GM18870 (cell line): ENCODE measurements at regions not wholly inside any gene's neighbourhood (a gene's known extent, or its start where the extent isn't known, plus 50 kb on each side); places are given as distances from the start of the nearest gene placed in this dataset.
A peak's percentile ranks its signal among the peaks of the same experiment; 100 is the strongest.

Experiments used
- ATAC-seq: cut with Tn5 transposase; IDR thresholded peaks from one replicate; pipeline ENCODE4 v1.9.1; 2021; ENCODE audit warnings: moderate library complexity; ENCODE audit not compliant: unreplicated experiment

DNA sequence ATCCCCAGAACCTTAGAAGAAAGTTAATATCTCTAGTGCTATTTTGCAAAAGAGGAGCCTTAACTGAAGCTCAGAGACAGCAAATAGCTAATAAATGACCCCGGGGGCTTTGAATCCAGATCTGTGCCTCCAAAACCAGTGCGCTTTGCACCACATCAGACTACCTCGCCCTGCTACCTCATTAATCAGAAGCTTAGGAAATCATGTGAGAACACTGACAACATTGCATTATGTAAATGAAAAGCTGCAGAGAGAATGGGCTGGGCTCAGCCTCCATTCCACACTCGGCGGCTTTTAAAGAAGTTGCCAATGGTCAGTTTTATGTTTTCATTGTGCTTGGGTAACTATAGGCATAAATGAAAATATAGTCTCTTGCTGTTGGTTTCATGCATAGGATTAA is 54.0 kb upstream of the STMND1 start:
- no peak for ATAC-seq

DNA sequence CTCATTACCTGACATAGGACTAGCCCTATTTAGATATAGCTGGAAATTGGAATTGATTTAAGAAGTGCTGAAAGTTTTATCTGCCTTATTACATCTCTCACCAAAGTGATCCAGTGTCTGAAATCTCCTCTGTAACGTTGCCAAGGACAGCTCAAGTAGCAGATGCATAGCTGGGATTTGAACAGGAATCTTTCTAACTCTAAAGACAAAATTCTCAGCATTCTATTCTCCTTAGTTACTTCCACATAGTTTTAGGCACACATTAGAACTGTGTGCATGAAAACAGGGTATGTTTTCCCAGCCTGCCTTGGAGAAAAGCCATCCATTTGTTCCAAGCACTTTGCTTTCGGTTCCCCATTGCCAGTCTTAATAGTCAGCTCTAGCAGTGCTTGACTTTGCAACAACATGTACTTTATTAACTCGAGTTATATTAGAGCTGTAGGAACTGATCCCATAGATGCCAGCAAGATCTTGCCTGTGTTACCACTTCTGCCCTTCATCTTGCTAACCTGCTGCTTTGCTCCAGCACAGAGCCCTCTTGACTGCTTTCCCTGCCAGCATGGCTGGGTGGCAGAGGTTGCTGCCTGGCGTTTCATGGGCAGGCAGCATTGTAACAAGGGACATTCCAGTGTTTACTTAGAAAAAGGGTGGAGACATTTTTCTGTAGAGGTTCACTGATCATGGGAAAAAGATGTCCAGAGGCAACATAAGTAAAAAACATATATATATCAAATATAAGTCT is 56.1 kb upstream of the STMND1 start:
- no peak for ATAC-seq

DNA sequence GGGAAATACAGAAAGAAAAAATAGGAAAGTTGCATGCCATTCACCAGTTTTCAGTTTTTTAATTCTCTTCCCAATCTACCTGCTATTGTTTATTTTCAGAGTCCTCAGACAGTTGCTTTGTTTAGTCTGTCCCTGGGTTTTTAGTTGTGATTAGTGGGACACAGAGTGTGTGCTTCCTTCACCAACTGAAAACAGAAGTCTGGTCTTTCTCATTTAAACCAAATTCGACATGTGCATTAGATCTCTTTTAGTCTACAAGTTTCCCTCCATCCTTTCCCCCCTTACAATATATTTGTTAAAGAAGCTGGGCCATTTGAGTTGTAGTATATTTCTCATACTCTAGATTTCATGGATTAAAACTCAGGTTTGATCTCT is 58.7 kb upstream of the STMND1 start:
- ATAC-seq: no peak

DNA sequence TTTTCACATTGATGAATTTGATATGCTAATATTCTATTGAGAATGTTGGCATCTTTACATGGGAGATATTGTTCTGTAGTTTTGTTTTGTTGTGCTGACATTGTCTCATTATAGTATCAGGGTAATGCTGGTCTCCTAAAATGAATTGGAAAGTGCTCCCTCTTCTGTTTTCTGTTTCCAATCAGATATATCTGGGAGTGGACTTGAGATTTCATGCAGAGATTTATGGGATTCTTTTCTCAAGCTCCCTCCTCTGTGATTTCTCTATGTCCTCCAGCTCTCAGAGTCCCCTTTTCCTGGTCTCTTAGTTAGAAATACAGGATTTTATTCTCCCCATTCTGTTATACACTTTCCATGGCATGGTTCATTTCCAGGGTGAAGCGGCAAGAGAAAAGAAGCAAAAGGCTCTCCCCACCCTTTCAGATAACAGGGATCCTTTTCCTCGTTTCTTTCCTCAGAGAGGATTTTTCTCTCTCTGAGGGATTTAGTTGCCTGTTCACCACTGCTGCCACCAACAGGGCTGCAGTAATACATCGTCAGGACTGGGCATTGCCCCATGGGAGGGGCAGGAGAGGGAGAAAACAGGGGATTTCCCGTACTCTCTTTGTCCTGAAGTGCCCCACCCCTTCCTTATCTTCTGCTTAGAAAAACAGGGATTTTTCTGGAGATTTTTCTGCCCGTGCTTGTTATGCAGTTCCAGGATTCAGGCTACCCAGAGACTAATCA is 59.3 kb upstream of the STMND1 start:
- no peak for ATAC-seq

DNA sequence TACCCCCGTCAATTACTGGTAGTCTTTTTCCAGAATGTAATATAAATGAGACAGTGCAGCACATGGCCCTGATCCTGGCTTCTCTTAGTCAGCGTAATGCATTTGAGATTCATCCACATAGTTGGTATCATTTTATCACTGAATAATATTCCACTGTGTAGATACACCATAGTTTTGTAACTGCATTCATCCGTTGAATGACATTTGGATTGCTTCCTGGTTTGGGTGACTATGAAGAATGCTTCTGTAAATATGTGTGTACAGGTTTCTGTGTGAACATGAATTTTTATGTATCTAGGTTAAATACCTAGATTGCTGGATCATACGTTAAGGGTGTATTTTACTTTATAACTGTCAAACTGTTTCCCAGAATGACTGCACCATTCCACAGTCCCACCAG is 62.6 kb upstream of the STMND1 start:
- no peak for ATAC-seq

DNA sequence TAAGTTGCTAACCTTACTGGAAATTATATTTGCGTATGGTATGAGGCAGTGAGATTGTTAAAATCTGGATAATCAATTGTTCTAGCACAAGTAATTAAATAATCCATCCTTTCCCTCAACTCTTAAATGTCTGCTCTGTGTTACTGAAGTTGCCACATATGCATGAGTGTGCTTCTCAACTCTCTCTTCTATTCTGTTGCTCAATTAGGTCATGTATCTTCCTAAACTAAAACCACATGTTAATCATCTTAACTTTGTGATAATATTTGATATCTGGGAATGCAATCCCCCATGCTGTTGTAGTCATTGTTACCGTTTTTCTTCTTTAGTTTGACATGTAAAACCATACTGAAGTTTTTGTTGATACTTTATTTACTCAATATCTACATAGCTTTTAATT is 63.5 kb upstream of the STMND1 start:
- ATAC-seq: no peak

DNA sequence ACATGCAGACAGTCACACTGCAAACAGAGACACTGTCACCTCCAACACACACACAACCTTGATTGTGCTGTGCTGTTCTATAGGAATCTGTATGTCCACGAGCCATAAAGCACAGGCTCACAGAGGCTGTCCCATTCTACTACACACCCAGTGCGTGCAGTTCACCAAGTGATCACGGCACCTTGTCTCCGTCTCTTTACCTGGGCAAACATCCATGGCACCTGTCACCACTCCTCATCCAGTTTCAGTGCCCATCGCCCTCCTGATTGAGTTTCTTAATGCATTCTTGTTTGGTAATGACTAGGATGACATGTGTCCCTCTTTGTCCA is 65.8 kb upstream of the STMND1 start:
- ATAC-seq: no peak

DNA sequence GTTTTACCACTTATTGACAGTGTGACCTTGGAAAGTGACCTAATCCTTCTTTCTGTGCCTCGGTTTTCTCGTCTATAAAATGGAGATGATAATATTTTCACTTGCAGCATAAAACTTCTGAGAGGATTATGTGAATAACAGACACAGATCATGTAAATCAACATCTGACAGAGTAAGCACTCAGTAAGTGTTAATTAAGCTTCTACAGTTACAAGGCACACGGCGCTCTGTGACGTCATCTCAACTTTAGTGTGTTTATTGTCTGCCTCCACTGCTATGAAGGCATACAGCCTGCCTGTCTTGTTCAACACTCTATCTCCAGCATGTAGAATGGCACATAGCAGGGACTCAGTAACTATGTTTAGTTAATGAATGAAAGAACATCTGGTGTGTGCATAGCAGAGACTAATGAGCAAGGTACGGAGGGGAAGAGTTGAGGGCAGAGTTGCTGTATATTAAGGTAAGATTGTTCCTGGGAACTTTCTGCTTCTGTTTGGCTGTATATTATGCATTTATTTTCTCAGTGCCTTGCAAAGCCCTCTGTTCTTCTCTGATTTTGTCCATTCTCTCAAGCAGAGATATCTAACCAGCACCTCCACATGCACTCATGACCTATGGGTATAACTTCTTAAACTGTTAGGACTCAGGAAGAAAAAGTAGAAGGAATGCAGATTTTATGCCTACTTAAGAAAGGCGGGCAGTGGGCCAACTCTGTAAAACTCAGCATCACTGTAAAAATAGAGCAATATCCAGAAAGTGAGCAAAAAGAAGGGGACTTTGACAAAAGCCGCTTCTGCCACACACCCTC is 66.4 kb upstream of the STMND1 start:
- no peak for ATAC-seq

DNA sequence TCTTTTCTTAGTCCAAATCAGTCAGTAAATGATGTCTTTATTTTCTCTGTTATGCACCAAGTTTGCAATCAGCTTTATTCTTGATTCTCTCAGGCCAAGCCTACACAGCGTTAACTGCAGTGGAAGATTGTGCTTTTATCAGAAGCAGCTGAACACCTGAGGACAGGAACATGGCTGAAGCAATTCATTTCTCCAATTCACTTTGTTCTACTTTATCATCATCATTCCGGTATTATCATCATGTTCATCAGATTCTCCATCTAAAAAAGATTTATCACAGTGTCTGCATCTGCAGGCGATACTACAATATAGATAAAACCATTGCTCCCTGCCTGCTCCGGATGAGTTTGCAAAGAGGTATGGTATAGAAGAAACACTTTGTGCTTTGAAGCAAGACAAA is 68.1 kb upstream of the STMND1 start:
- ATAC-seq: no peak

DNA sequence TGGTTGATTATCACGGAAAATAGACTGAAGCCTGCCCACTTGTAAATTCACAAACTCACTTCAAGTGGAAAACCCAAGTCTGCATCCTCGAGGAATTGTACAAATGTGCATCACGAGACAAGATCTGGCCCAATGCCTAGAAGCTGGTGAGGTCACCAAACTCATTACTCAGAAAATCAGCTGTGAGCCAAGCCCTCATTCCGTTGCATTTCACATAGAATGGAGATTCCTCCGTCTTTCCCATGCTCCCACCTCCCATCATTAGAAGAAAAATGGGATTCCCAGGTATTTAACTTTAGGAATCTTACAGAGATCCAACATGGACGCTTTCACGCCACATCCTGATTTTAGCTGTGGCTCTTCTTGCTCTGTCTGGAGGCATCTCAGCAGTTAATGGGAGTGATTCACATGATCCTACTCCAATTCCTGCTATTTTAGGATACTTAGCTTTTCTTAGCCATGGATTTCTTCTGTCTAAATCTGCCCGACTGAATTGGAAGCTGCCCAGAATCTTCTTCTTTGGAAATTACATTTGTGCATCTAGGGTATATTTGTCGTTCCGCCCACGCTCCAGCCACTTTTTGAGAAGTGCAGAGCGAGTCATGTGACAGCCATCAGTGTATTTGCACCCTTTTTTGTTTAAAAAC is 68.7 kb upstream of the STMND1 start:
- no peak for ATAC-seq

DNA sequence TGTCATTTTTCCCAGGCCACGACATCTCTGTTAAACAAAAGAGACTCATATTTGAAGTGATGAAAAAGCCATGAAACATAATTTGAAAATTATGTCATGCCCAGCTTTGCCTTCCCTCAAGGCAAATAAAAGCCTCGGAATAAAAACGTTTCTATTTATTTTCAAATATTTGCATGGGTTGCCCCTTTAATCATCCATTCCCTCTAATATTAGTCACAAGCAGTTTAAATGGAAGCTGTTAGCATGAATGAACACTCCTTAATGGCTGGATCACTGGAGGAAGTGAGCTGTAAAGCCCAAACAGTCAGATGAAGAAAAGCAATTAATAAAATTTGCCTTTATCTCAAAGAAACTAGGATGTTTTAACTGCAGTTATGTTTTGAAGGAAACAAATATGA is 69.3 kb upstream of the STMND1 start:
- no peak for ATAC-seq

DNA sequence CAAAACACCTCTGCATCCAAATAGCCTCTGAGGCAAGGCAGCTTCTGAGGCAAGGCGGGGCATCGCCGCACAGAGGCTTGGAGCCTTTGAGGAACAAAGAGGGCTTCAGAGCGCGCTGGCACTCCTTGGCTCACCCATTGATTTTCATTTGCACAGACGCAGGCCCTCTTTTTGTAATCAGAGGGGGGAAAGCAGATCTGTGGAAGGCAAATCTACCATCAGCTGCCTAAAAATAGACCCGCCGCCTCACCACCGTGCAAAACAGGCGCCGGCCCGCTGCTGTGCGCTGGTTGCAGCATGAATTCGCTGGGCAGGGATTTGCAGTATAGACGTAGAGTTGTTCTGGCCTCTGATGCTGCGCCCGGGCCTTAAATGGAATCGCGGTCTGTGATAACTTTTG is 69.9 kb upstream of the STMND1 start:
- no peak for ATAC-seq

DNA sequence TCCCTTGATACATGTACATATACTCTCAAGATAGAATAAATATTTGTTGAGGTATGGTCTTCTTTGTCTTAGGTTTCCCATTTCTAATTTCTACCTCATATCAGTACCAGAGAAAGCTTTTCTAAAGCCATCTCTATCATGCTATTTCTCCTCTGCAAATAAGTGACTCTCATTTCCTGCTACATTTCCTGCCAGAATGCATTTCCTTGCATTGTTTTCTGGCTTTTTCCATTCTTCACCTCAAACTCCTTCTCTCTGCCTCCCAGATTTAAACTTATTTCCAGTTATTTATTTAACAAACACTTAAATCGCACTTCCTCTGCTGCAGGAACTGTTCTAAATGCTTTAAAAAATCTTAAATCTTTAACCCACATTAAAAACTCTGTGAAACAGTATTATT is 74.4 kb upstream of the STMND1 start:
- no peak for ATAC-seq

DNA sequence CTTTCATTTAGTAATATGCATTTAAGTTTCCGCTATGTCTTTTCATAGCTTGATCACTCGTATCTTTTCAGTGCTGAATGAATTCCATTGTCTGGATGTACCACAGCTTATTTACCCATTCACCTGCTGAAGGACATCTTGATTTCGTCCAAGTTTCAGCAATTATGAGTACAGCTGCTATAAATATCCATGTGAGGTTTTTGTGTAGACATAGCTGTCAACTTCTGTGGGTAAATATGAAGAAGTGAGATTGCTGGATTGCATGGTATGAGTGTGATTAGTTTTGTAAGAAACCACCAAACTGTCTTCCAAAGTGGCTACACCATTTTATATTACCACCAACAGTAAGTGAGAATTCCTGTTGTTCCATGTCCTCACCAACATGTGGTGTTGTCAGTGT is 79.2 kb upstream of the STMND1 start:
- no peak for ATAC-seq

DNA sequence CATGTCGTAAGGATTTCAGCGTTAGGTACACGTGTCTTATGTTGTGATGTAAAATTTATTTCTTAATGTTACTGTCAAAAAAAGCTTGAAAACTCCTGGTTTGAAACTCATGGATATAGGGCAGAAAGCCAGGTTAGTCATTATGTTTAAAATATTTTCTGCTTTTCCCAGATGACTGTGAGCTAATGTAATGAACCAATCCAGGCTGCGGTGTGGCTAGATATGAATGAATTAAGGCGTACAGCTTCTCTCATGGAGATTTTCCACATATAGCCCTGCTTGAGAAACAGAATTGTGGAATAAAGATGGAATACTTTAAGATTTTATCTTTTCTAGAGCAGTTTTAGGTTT is 80.3 kb upstream of the STMND1 start:
- no peak for ATAC-seq

DNA sequence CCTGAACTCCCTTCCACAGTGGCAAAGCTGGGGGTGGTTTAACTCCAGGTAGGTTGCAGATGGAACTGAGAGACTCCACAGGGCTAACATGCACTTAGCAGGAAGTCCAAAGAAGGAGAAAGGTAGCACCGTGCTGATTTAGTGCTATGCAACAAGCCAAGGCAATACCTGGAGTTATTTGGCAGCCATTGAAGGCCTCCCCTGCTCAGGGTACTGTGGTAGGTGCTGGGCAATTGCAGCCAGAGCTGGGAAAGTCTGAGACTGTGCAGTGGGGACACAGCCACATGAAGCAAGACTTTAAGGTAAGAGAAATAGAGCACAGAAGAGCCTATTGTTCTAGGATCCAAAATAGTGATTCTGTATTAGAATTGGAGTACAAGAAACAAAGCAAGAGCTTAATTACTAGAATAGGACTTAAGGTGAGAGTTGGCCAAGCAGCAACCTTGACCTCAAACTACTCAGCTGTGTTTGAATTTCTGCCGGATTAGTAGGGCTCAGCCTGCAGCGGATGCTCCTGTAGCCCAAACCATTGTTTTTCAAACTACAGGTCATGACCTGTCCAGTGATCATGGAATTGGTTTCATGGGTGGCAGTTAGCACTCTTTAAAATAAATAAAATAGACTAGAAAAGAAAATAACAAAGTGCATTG is 80.8 kb upstream of the STMND1 start:
- ATAC-seq: no peak

DNA sequence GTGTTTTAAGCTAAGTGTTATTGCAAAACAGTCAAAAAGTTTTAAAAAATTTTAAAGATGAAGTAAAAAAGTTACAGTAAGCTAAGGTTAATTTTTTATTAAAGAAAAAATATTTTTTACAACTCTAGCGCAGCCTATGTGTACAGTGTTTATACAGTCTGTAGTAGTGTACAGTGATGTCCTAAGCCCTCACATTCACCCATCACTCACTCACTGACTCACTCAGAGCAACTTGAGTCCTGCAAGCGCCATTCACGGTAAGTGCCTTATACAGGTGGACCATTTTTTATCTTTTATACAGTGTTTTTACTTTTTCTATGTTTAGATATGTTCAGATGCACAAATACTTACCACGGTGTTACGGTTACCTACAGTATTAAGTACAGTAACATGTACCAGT is 83.4 kb upstream of the STMND1 start:
- ATAC-seq: no peak

DNA sequence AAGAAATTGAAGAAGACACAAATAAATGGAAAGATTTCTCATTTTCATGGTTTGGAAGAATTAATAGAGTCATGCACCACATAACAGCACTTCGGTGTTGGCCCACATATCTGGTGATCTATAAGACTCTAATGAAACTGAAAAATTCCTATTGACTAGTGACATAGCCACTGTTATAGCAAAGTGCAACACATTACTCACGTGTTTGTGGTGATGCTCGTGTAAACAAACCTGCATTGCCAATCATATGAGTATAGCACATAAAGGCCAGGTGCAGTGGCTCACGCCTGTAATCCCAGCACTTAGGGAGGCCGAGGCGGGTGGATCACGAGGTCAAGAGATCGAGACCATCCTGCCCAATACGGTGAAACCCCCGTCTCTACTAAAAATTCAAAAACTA is 84.4 kb upstream of the STMND1 start:
- ATAC-seq: no peak

DNA sequence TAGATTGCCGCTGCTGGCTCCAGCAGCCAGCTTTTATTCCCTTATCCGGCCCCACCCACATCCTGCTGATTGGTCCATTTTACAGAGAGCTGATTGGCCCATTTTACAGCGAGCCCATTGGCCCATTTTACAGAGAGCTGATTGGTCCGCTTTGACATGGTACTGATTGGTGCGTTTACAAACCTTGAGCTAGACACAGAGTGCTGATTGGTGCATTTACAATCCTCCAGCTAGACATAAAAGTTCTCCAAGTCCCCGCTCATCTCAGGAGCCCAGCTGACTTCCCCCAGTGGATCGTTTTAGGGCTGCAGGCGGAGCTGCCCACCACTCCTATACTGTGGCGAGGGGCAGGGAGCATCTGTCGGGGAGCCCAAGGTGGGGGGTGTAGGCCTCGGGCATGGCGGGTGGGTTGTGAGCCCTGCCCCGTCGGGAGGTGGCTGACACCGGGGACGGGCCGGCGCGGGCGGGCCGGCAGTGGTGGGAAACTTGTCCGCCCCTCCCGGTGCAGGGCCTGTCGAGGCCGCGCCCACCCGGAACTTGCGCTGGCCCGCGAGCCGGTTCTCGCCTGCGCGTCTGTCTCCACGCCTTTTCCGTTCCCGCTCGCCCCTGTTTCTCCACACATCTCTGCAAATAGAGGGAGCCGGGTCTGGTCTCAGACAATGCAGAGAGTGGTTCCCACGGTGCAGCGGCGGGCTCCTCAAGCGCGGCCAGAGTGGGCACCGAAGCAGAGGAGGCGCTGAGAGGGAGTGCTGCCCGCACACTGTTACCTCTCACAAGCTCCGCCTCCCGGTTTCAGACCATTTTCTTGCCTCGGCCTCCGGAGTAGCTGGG is 86.1 kb upstream of the STMND1 start:
- ATAC-seq: no peak

DNA sequence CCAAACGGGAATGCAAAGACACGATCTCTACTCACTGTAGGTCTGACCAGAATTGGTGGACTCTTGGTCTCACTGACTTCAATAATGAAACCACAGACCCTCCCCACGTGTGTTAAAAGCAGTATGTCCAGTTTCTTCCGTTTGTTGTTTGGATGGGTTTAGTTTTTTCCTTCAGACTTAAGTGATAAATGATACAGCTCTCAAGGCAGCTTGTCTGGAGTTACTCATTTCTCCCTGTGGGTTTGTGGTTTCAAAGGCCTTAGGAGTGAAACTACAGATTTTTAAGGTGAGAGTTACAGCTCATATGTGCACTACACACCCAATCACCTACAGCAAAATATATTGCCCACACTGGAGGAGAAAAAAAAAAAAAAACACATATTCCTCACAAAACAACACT is 86.7 kb upstream of the STMND1 start:
- ATAC-seq: peak; percentile 98
